OCI-LY7 (cell line): ENCODE measurements at regions not wholly inside any gene's neighbourhood (a gene's known extent, or its start where the extent isn't known, plus 50 kb on each side); places are given as distances from the start of the nearest gene placed in this dataset.
"Not testable (repeated sequence)": the region's sequence is repeated elsewhere in the genome, so short reads cannot be mapped to it uniquely, and the experiment has no call there.

Experiments used
- CTCF ChIP-seq: fragments of 200-600 bp; sonication (generic); conservative IDR thresholded peaks from 2 replicates; pipeline ENCODE4 v1.5.1; 2014; ENCODE audit warnings: mild to moderate bottlenecking, antibody characterized with exemption, low read length, moderate library complexity, mixed read lengths
- EZH2phosphoT487 ChIP-seq: fragments of 200-600 bp; sonication (generic); IDR thresholded peaks from 2 replicates; pipeline ENCODE4 v1.6.1; 2018; ENCODE audit warnings: low read depth, borderline replicate concordance, mild to moderate bottlenecking, mixed run types, antibody characterized with exemption, low read length, moderate library complexity, mixed read lengths

- TF ChIP-seq CTCF, EZH2phosphoT487: not testable (repeated sequence)
Observed at GRCh38 chr7:81478201-81478600, 291.6 kb downstream of the HGF start.
